Hepatocyte (in vitro differentiated cells): ENCODE measurements at regions not wholly inside any gene's neighbourhood (a gene's known extent, or its start where the extent isn't known, plus 50 kb on each side); places are given as distances from the start of the nearest gene placed in this dataset.

Experiments
- DNase-seq: peaks from one replicate; pipeline ENCODE4 v3.0.0-alpha.2; 2016; ENCODE audit warnings: low spot score
- H2AFZ ChIP-seq: fragments of 200-600 bp; sonication (generic); 2 replicates; pipeline ENCODE4 v1.6.0; 2016; ENCODE audit warnings: antibody characterized with exemption, mild to moderate bottlenecking
- H3K27ac ChIP-seq: fragments of 200-600 bp; sonication (generic); 2 replicates; pipeline ENCODE4 v1.5.1; 2016; ENCODE audit warnings: mild to moderate bottlenecking
- H3K27me3 ChIP-seq: fragments of 200-600 bp; sonication (generic); 2 replicates; pipeline ENCODE4 v1.6.1; 2016
- H3K36me3 ChIP-seq: fragments of 200-600 bp; sonication (generic); replicated peaks from 2 replicates; pipeline ENCODE4 v1.5.1; 2016; ENCODE audit warnings: low read depth; ENCODE audit not compliant: insufficient read depth
- H3K4me1 ChIP-seq: fragments of 200-600 bp; sonication (generic); 2 replicates; pipeline ENCODE4 v1.5.1; 2016; ENCODE audit warnings: mild to moderate bottlenecking, moderate library complexity; ENCODE audit not compliant: insufficient read depth
- H3K4me2 ChIP-seq: fragments of 200-600 bp; sonication (generic); 2 replicates; pipeline ENCODE4 v1.6.0; 2016
- H3K4me3 ChIP-seq: fragments of 200-600 bp; sonication (generic); 2 replicates; pipeline ENCODE4 v1.5.1; 2016; ENCODE audit warnings: mild to moderate bottlenecking
- H3K79me2 ChIP-seq: fragments of 200-600 bp; sonication (generic); 2 replicates; pipeline ENCODE4 v1.6.0; 2017; ENCODE audit warnings: mild to moderate bottlenecking
- H3K9me2 ChIP-seq: fragments of 200-600 bp; sonication (generic); replicated peaks from 2 replicates; pipeline ENCODE4 v1.6.0; 2017; ENCODE audit warnings: mild to moderate bottlenecking; ENCODE audit not compliant: insufficient read depth
- H3K9me3 ChIP-seq: fragments of 200-600 bp; sonication (generic); 2 replicates; pipeline ENCODE4 v1.5.1; 2016; ENCODE audit warnings: low read depth, mild to moderate bottlenecking
- H4K20me1 ChIP-seq: fragments of 200-600 bp; sonication (generic); 2 replicates; pipeline ENCODE4 v1.6.0; 2016; ENCODE audit warnings: mild to moderate bottlenecking; ENCODE audit not compliant: insufficient read depth, poor library complexity, severe bottlenecking
- CTCF ChIP-seq: fragments of 200-600 bp; sonication (generic); IDR thresholded peaks from 2 replicates; pipeline ENCODE4 v1.5.1; 2016; ENCODE audit warnings: antibody characterized with exemption, mild to moderate bottlenecking; ENCODE audit not compliant: poor library complexity
- EZH2 ChIP-seq: fragments of 200-600 bp; sonication (generic); IDR thresholded peaks from 2 replicates; pipeline ENCODE4 v1.6.1; 2016; ENCODE audit warnings: antibody characterized with exemption, mild to moderate bottlenecking, borderline replicate concordance
- EZH2phosphoT487 ChIP-seq: fragments of 200-600 bp; sonication (generic); IDR thresholded peaks from one replicate; pipeline ENCODE4 v1.6.1; 2018; ENCODE audit warnings: antibody characterized with exemption, mild to moderate bottlenecking, low read depth, moderate library complexity; ENCODE audit not compliant: unreplicated experiment, severe bottlenecking
- WGBS: methylation state at CpG from one replicate; pipeline ENCODE4 v1.1.6; 2016; ENCODE audit warnings: low lambda C conversion rate; ENCODE audit errors: missing lambda C conversion rate; 5-methylcytosine and 5-hydroxymethylcytosine counted together

GRCh38 chr7:67878808-67879207, 882.2 kb downstream of the TYW1 start:
- no peaks in the 10 kb centered on the region for H3K9me2 ChIP-seq
- no peak for DNase-seq
- no peaks in the 10 kb centered on the region for H3K36me3 ChIP-seq
- H3K79me2 ChIP-seq: no peaks in the 10 kb centered on the region
- H3K4me3 ChIP-seq: no peak overlapping the region
- H4K20me1 ChIP-seq: no peaks in the 10 kb centered on the region
- 94% methylated on average over 8 of the region's 8 CpGs for WGBS
- TF ChIP-seq CTCF (no peak), EZH2phosphoT487 (no peak), EZH2 (no peak)
- H3K4me1 ChIP-seq: no peaks in the 10 kb centered on the region
- H3K4me2 ChIP-seq: no peak overlapping the region
- H3K27ac ChIP-seq: no peak overlapping the region
- H3K27me3 ChIP-seq: no peaks in the 10 kb centered on the region
- no peaks in the 10 kb centered on the region for H3K9me3 ChIP-seq
- H2AFZ ChIP-seq: no peak overlapping the region

GRCh38 chr7:67882843-67883242, 886.2 kb downstream of the TYW1 start:
- Histone ChIP-seq H2AFZ (no peak overlapping the region), H3K27ac (no peak overlapping the region), H3K4me3 (no peak overlapping the region), H3K4me1 (no peaks in the 10 kb centered on the region), H3K36me3 (no peaks in the 10 kb centered on the region), H3K27me3 (no peaks in the 10 kb centered on the region), H4K20me1 (no peaks in the 10 kb centered on the region), H3K9me3 (no peaks in the 10 kb centered on the region), H3K9me2 (no peaks in the 10 kb centered on the region), H3K79me2 (no peaks in the 10 kb centered on the region), H3K4me2 (no peak overlapping the region)
- TF ChIP-seq EZH2 (no peak), EZH2phosphoT487 (no peak), CTCF (no peak)
- no peak for DNase-seq
- no CpG with 5 or more reads among the region's 1 CpG for WGBS

GRCh38 chr7:67890316-67890715, 893.7 kb downstream of the TYW1 start:
- WGBS: 88% methylated on average over 12 of the region's 12 CpGs
- Histone ChIP-seq H3K4me1 (no peaks in the 10 kb centered on the region), H3K4me2 (no peak overlapping the region), H4K20me1 (no peaks in the 10 kb centered on the region), H2AFZ (no peak overlapping the region), H3K4me3 (no peak overlapping the region), H3K27me3 (no peaks in the 10 kb centered on the region), H3K9me2 (no peaks in the 10 kb centered on the region), H3K9me3 (no peaks in the 10 kb centered on the region), H3K79me2 (no peaks in the 10 kb centered on the region), H3K27ac (no peak overlapping the region), H3K36me3 (no peaks in the 10 kb centered on the region)
- no peak for TF ChIP-seq EZH2phosphoT487
- TF ChIP-seq EZH2: no peak
- no peak for TF ChIP-seq CTCF
- no peak for DNase-seq

- DNase-seq: no peak
- no peak for TF ChIP-seq EZH2phosphoT487
- TF ChIP-seq EZH2: no peak
- TF ChIP-seq CTCF: no peak
- WGBS: 92% methylated on average over 6 of the region's 6 CpGs
- H4K20me1 ChIP-seq: no peaks in the 10 kb centered on the region
- H3K79me2 ChIP-seq: no peaks in the 10 kb centered on the region
- H3K36me3 ChIP-seq: no peaks in the 10 kb centered on the region
- H3K4me3 ChIP-seq: no peak overlapping the region
- H3K27me3 ChIP-seq: no peaks in the 10 kb centered on the region
- no peak overlapping the region for H3K27ac ChIP-seq
- no peak overlapping the region for H3K4me2 ChIP-seq
- no peaks in the 10 kb centered on the region for H3K9me3 ChIP-seq
- no peaks in the 10 kb centered on the region for H3K9me2 ChIP-seq
- H3K4me1 ChIP-seq: no peaks in the 10 kb centered on the region
- no peak overlapping the region for H2AFZ ChIP-seq
Observed at GRCh38 chr7:67894746-67895145, 898.1 kb downstream of the TYW1 start.
